Neural cell (in vitro differentiated cells): ENCODE measurements at regions not wholly inside any gene's neighbourhood (a gene's known extent, or its start where the extent isn't known, plus 50 kb on each side); places are given as distances from the start of the nearest gene placed in this dataset.

Experiments
- H2AFZ ChIP-seq: fragments of 200-600, 300-800 bp; sonication (generic), shearing (Covaris generic); 2 replicates; pipeline ENCODE4 v1.6.0; 2014; ENCODE audit warnings: low read depth, mild to moderate bottlenecking, antibody characterized with exemption, low read length, moderate library complexity
- H3F3A ChIP-seq: fragments of 200-600 bp; shearing (Covaris generic); 2 replicates; pipeline ENCODE4 v1.6.1; 2016; ENCODE audit warnings: mild to moderate bottlenecking, moderate library complexity, mixed read lengths, antibody characterized with exemption, low read length; ENCODE audit not compliant: insufficient read depth, poor library complexity, severe bottlenecking
- H3K27ac ChIP-seq: fragments of 200-600, 300-800 bp; sonication (generic), shearing (Covaris generic); 2 replicates; pipeline ENCODE4 v1.5.1; 2014; ENCODE audit warnings: mild to moderate bottlenecking, low read length, moderate library complexity
- H3K27me3 ChIP-seq: fragments of 300-800, 200-600 bp; sonication (generic), shearing (Covaris generic); 2 replicates; pipeline ENCODE4 v1.6.0; 2014; ENCODE audit warnings: mild to moderate bottlenecking, low read depth, low read length, moderate library complexity; ENCODE audit not compliant: insufficient read depth
- H3K36me3 ChIP-seq: fragments of 300-800, 200-600 bp; sonication (generic), shearing (Covaris generic); 2 replicates; pipeline ENCODE4 v1.5.1; 2014; ENCODE audit warnings: mild to moderate bottlenecking, antibody characterized with exemption, low read length, moderate library complexity; ENCODE audit not compliant: insufficient read depth
- H3K4me2 ChIP-seq: fragments of 300-800, 200-600 bp; sonication (generic), shearing (Covaris generic); 2 replicates; pipeline ENCODE4 v1.6.0; 2014; ENCODE audit warnings: mild to moderate bottlenecking, low read length
- H3K4me3 ChIP-seq: fragments of 300-800, 200-600 bp; sonication (generic), shearing (Covaris generic); 2 replicates; pipeline ENCODE4 v1.5.1; 2014; ENCODE audit warnings: mild to moderate bottlenecking, low read length, moderate library complexity
- H3K79me2 ChIP-seq: fragments of 200-600 bp; shearing (Covaris generic); replicated peaks from 2 replicates; pipeline ENCODE4 v1.6.0; 2014; ENCODE audit warnings: mild to moderate bottlenecking, low read length, moderate library complexity; ENCODE audit not compliant: insufficient read depth
- H3K9ac ChIP-seq: fragments of 300-800, 200-600 bp; sonication (generic), shearing (Covaris generic); 2 replicates; pipeline ENCODE4 v1.6.1; 2016; ENCODE audit warnings: mild to moderate bottlenecking, low read length, mixed read lengths
- H3K9me2 ChIP-seq: fragments of 200-600 bp; shearing (Covaris generic); 2 replicates; pipeline ENCODE4 v1.6.1; 2016; ENCODE audit warnings: mild to moderate bottlenecking, low read length, mixed read lengths; ENCODE audit not compliant: insufficient read depth
- H3K9me3 ChIP-seq: fragments of 200-600, 300-800 bp; sonication (generic), shearing (Covaris generic); 2 replicates; pipeline ENCODE4 v1.6.1; 2016; ENCODE audit warnings: mild to moderate bottlenecking, mixed run types, low read length, moderate library complexity, mixed read lengths
- H4K20me1 ChIP-seq: fragments of 200-600 bp; shearing (Covaris generic); 2 replicates; pipeline ENCODE4 v1.6.1; 2016; ENCODE audit warnings: mild to moderate bottlenecking, mixed run types; ENCODE audit not compliant: insufficient read depth
- CTCF ChIP-seq: fragments of 450-650 bp; IDR thresholded peaks from 2 replicates; pipeline ENCODE4 v1.5.1; 2014; ENCODE audit warnings: antibody characterized with exemption, mild to moderate bottlenecking, moderate library complexity; ENCODE audit not compliant: poor library complexity, severe bottlenecking
- EP300 ChIP-seq: fragments of 450-650 bp; conservative IDR thresholded peaks from 2 replicates; pipeline ENCODE4 v1.6.1; 2014; ENCODE audit warnings: antibody characterized with exemption, mild to moderate bottlenecking, moderate library complexity; ENCODE audit not compliant: poor library complexity, severe bottlenecking
- EZH2 ChIP-seq: fragments of 200-600, 300-800 bp; shearing (Covaris generic), sonication (generic); IDR thresholded peaks from 2 replicates; pipeline ENCODE4 v1.6.1; 2014; ENCODE audit warnings: antibody characterized with exemption, low read length, borderline replicate concordance, mild to moderate bottlenecking; ENCODE audit not compliant: insufficient read depth, poor library complexity, severe bottlenecking
- MXI1 ChIP-seq: fragments of 450-650 bp; conservative IDR thresholded peaks from 2 replicates; pipeline ENCODE4 v1.6.1; 2014; ENCODE audit warnings: antibody characterized with exemption, mild to moderate bottlenecking; ENCODE audit not compliant: poor library complexity, severe bottlenecking
- POLR2AphosphoS5 ChIP-seq: IDR thresholded peaks from 2 replicates; pipeline ENCODE4 v1.6.1; 2012
- RAD21 ChIP-seq: fragments of 450-650 bp; conservative IDR thresholded peaks from 2 replicates; pipeline ENCODE4 v1.6.1; 2014; ENCODE audit warnings: antibody characterized with exemption, mild to moderate bottlenecking, moderate library complexity
- REST ChIP-seq: IDR thresholded peaks from 2 replicates; pipeline ENCODE4 v1.6.1; 2012; ENCODE audit warnings: borderline replicate concordance
- SMC3 ChIP-seq: fragments of 450-650 bp; conservative IDR thresholded peaks from 2 replicates; pipeline ENCODE4 v1.6.1; 2014; ENCODE audit warnings: antibody characterized with exemption, mild to moderate bottlenecking, moderate library complexity; ENCODE audit not compliant: poor library complexity
- TAF1 ChIP-seq: IDR thresholded peaks from 2 replicates; pipeline ENCODE4 v1.6.1; 2012; ENCODE audit warnings: low read depth

DNA sequence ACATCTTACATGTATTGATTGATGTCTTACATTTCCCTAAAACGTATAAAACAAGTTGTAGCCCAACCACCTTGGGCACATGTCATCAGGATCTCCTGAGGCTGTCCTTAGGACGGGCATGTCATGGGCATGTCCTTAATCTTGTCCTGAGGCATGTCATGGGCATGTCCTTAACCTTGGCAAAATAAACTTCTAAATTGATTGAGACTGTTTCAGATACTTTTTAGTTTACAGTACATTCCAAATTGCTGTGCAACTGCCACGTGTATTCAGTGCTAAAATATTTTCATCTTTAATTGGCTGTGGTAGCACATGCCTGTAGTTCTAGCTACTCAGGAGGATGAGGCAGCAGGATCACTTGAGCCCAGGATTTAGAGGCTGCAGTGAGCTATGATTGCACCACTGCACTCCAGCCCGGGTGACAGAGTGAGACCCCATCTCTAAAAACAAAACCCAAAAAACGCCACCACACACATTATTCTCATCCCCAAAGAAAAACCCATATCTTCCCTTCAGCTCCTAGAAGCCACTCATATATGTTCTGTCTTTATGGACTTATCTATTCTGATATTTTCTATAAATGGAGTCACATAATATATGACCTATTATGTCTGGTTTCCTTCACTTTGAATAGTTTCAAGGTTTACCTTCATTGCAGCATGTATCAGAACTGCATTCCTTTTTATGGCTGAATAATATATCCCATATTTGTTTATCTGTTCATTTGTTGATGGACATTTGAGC, 96.0 kb upstream of the BTG3 start:
- no peak overlapping the region for H3K4me2 ChIP-seq
- no peak overlapping the region for H2AFZ ChIP-seq
- H3K4me3 ChIP-seq = no peak overlapping the region
- no peaks in the 10 kb centered on the region for H3K9me3 ChIP-seq
- no peaks in the 10 kb centered on the region for H3K27me3 ChIP-seq
- H4K20me1 ChIP-seq = no peaks in the 10 kb centered on the region
- no peak for TF ChIP-seq REST
- no peak for TF ChIP-seq EP300
- no peak for TF ChIP-seq TAF1
- no peak for TF ChIP-seq EZH2
- no peak overlapping the region for H3K27ac ChIP-seq
- H3K79me2 ChIP-seq = no peaks in the 10 kb centered on the region
- no peak overlapping the region for H3K9ac ChIP-seq
- H3K9me2 ChIP-seq = no peaks in the 10 kb centered on the region
- H3K36me3 ChIP-seq = no peaks in the 10 kb centered on the region
- no peaks in the 10 kb centered on the region for H3F3A ChIP-seq

DNA sequence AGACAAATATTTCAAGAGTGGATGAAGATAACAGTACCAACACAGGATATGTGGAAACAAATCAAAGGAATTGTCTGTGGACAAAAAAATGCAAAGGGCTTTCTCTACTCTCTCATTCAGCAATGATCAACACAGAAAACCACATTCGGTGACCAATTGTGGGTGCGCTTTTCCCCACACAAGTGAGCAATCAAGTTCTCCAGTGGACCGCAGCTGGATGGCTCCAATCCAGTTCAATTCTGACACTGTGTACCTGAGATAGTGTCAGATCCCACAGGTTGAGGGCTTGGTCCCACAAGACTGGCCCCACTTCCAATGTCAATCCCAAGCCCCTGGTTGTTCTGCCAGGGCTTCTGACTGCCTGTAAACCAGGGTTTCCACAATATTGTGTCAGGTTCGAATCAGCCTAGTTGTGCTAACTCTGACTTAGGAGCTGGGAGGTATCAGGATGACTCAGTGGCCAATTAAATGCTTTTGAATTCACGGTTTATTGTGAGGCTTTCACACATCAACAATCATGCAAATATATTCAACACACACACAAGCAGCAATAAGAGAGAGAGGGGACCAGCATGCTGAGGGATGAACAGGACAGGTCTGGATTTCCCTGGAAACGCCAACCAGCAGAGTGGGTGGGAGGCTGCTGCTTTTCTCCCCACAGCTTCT, 87.0 kb upstream of the BTG3 start:
- Histone ChIP-seq H3K36me3 (no peaks in the 10 kb centered on the region), H3K9me3 (no peaks in the 10 kb centered on the region), H2AFZ (no peak overlapping the region), H3K79me2 (no peaks in the 10 kb centered on the region), H4K20me1 (no peaks in the 10 kb centered on the region), H3K9ac (no peak overlapping the region), H3K4me3 (no peak overlapping the region), H3K27ac (no peak overlapping the region), H3K9me2 (no peaks in the 10 kb centered on the region), H3K4me2 (no peak overlapping the region), H3F3A (no peaks in the 10 kb centered on the region), H3K27me3 (no peaks in the 10 kb centered on the region)
- TF ChIP-seq MXI1 (no peak), CTCF (no peak), POLR2AphosphoS5 (no peak), SMC3 (no peak), EZH2 (no peak), RAD21 (no peak), TAF1 (no peak), EP300 (no peak), REST (no peak)
